Peyer's patch (tissue), 4 donors: ENCODE measurements at regions not wholly inside any gene's neighbourhood (a gene's known extent, or its start where the extent isn't known, plus 50 kb on each side); places are given as distances from the start of the nearest gene placed in this dataset.

Source experiments
- DNase-seq, 3 donors: peaks; one replicate each; pipeline ENCODE4 v3.0.0-alpha.2; 2017 to 2019
- H3K27ac ChIP-seq, 4 donors: fragments of 200-600 bp; sonication (generic); one replicate each; pipeline ENCODE4 v1.5.1; 2016 to 2019
- H3K27me3 ChIP-seq, 2 donors: fragments of 200-600 bp; sonication (generic); one replicate each; pipeline ENCODE4 v1.5.1; 2019
- H3K36me3 ChIP-seq, 3 donors: fragments of 200-600 bp; sonication (generic); one replicate each; pipeline ENCODE4 v1.5.1; 2016 to 2019
- H3K4me1 ChIP-seq, 4 donors: fragments of 200-600 bp; sonication (generic); one replicate each; pipeline ENCODE4 v1.5.1; 2016 to 2019
- H3K4me3 ChIP-seq, 4 donors: fragments of 200-600 bp; sonication (generic); 1 replicate in 3 of 4; 2 replicates in 1 of 4; pipeline ENCODE4 v1.5.1; 2016 to 2019; ENCODE audit warnings: mild to moderate bottlenecking in 1 of 4
- H3K9me3 ChIP-seq, 4 donors: fragments of 200-600 bp; sonication (generic); one replicate each; pipeline ENCODE4 v1.5.1; 2016 to 2019; ENCODE audit warnings: mild to moderate bottlenecking in 1 of 4
- POLR2A ChIP-seq, 2 donors: fragments of 450-650 bp; IDR thresholded peaks; one replicate each; pipeline ENCODE4 v1.5.1; 2017; ENCODE audit warnings: antibody characterized with exemption in 2 of 2, mild to moderate bottlenecking in 2 of 2, moderate library complexity in 2 of 2
- TF ChIP-seq, protein P1 (sequence below), 6 experiments: fragments of 450-650 bp in 4 of 6; fragments of 200-600 bp in 2 of 6; sonication (generic) in 1 of 6; IDR thresholded peaks; one replicate each; pipeline ENCODE4 v1.5.1; 2017 to 2019; ENCODE audit warnings: antibody characterized with exemption in 6 of 6, mild to moderate bottlenecking in 3 of 6, moderate library complexity in 1 of 6

DNA sequence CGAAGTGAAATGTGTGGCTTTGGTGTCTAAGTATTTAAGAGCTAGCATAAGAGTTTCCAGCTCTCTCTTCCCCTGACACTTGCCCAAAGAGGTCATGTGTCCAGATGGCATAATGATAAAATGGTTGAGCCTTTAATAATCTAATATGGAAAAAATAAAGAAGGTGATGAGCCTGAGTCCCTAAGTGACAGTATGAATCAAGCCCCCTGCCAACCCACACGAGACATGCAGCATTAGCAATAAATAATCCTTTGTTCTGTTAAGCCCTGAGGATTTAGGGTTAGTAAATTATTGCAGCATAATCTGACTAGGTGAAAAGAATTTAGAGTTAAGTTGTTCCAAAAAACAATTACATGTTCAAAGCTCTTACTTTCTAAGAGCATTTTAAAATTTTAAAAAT lies 217.2 kb upstream of the CCDC150 start:
- Histone ChIP-seq H3K4me3 (no peak overlapping the region), H3K9me3 (no peaks in the 10 kb centered on the region), H3K27ac (no peak overlapping the region), H3K36me3 (no peaks in the 10 kb centered on the region), H3K4me1 (no peaks in the 10 kb centered on the region), H3K27me3 (no peaks in the 10 kb centered on the region)
- DNase-seq, result no peak
- no peak for TF ChIP-seq POLR2A (IDR thresholded peaks at IDR 0.05)
- TF ChIP-seq, protein P1, sequence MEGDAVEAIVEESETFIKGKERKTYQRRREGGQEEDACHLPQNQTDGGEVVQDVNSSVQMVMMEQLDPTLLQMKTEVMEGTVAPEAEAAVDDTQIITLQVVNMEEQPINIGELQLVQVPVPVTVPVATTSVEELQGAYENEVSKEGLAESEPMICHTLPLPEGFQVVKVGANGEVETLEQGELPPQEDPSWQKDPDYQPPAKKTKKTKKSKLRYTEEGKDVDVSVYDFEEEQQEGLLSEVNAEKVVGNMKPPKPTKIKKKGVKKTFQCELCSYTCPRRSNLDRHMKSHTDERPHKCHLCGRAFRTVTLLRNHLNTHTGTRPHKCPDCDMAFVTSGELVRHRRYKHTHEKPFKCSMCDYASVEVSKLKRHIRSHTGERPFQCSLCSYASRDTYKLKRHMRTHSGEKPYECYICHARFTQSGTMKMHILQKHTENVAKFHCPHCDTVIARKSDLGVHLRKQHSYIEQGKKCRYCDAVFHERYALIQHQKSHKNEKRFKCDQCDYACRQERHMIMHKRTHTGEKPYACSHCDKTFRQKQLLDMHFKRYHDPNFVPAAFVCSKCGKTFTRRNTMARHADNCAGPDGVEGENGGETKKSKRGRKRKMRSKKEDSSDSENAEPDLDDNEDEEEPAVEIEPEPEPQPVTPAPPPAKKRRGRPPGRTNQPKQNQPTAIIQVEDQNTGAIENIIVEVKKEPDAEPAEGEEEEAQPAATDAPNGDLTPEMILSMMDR (IDR thresholded peaks at IDR 0.05), result no peak

DNA sequence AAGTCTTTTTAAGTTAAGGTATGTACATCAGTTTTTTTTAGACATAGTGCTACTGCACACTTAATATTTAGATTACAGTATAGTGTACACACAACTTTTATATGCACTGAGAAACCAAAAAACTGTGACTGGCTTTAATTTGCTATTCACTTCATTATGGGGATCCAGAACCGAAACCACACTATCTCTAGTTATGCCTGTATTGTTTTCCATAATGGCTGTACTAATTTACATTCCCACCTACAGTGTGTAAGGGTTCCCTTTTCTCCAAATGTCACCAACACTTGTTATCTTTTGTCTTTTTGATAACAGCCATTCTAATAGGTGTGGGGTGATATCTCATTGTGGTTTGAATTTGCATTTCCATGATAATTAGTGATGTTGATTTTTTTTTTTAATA lies 213.4 kb upstream of the CCDC150 start:
- H3K4me3 ChIP-seq, result no peak overlapping the region
- H3K9me3 ChIP-seq, result no peaks in the 10 kb centered on the region
- no peaks in the 10 kb centered on the region for H3K27me3 ChIP-seq
- H3K4me1 ChIP-seq, result no peaks in the 10 kb centered on the region
- H3K36me3 ChIP-seq, result no peaks in the 10 kb centered on the region
- H3K27ac ChIP-seq, result no peak overlapping the region
- DNase-seq, result no peak
- TF ChIP-seq POLR2A (IDR thresholded peaks at IDR 0.05), result no peak
- TF ChIP-seq, protein P1 (IDR thresholded peaks at IDR 0.05), result no peak

DNA sequence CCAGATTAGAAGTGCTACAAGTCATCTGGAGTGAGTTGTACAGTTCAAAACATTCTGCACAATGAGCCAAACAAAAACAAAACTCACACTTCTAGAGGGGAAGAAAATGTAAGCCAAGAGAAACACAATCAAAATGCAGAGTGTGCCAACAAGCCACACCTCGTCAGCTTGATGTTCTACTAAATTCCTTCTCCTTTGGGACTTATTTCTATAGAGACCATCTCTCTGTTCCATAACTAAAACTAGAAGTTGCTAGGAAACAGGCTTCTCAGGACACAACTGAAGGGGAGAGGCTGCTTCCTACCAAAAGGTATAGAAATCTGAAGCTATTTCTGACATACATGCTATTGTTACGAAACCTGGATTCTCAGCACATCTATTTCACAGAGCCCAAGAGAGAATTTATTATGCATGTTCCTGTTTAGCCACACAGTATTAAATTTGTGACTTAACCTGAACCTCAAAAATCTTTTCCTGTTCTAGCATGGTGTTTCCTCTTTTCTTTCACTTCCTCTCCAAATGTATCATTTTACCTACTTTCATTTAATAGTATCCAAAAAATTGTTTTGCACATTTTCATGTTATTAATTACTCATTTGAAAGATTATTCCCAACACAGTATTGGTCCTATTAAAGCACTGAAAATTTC lies 211.4 kb upstream of the CCDC150 start:
- TF ChIP-seq POLR2A (IDR thresholded peaks at IDR 0.05), result no peak
- TF ChIP-seq, protein P1 (IDR thresholded peaks at IDR 0.05), result no peak

DNA sequence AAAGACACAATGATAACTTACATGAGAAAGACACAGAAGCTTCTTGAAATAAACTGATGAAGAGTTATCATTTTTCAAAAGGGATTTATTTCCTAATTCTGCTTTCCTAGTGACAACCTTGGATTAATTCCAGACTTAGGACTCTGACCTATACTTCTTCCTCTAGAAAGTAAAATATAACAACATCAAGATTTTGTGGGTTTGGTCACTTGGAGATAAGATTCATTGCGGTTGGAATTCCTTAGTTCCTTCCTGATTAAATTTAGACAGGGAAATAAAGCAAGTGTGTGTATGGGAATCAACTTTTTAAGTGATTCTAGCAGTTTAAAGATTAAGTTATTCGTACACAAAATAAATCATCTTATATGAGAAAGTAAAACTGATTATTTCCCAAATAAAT lies 208.4 kb upstream of the CCDC150 start:
- no peak for DNase-seq
- Histone ChIP-seq H3K27me3 (no peaks in the 10 kb centered on the region), H3K36me3 (no peaks in the 10 kb centered on the region), H3K9me3 (no peaks in the 10 kb centered on the region), H3K27ac (no peak overlapping the region), H3K4me3 (no peak overlapping the region), H3K4me1 (no peaks in the 10 kb centered on the region)
- TF ChIP-seq, protein P1 (IDR thresholded peaks at IDR 0.05), result no peak
- TF ChIP-seq POLR2A (IDR thresholded peaks at IDR 0.05), result no peak

More for the DNA sequence above, 211.4 kb upstream of the CCDC150 start:
- Histone ChIP-seq H3K27ac (no peak overlapping the region), H3K9me3 (no peaks in the 10 kb centered on the region), H3K27me3 (no peaks in the 10 kb centered on the region), H3K36me3 (no peaks in the 10 kb centered on the region), H3K4me3 (no peak overlapping the region), H3K4me1 (no peaks in the 10 kb centered on the region)
- no peak for DNase-seq

DNA sequence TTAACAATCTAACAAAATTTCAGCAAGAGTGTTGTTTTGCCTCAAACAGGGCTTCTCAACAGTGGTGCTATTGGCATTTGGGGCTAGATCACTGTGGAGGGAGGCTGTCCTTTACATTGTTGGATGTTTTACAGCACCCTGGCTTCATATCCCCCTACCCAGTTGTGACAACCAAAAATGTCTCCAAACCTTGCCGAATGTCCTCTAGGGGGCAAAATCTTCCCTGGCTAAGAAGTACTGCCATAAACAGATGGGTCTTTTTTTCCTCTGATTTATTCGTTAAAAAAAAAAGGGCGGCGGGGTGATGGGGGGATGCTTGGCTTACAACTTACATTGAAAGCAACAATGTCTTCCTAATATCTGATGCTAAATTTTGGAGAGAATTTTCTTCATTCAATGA lies 207.6 kb upstream of the CCDC150 start:
- no peaks in the 10 kb centered on the region for H3K4me1 ChIP-seq

More for the DNA sequence above, 207.6 kb upstream of the CCDC150 start:
- no peak for TF ChIP-seq POLR2A (IDR thresholded peaks at IDR 0.05)
- TF ChIP-seq, protein P1 (IDR thresholded peaks at IDR 0.05), result no peak
- Histone ChIP-seq H3K9me3 (no peaks in the 10 kb centered on the region), H3K4me3 (no peak overlapping the region), H3K27ac (no peak overlapping the region), H3K27me3 (no peaks in the 10 kb centered on the region), H3K36me3 (no peaks in the 10 kb centered on the region)
- DNase-seq, result no peak
